NCI-H510A treated with DMSO at 0.1 percent for 48 hours (cell line): ENCODE measurements at regions not wholly inside any gene's neighbourhood (a gene's known extent, or its start where the extent isn't known, plus 50 kb on each side); places are given as distances from the start of the nearest gene placed in this dataset.

Source experiments
- DNase-seq: peaks from one replicate; lab custom pipeline; 2025; lab: John Stamatoyannopoulos, UW

- DNase-seq, result no peak
These were observed 213.1 kb downstream of the TRAM1L1 start for GRCh38 chr4:116872308-116872707.

- no peak for DNase-seq
These were observed 214.7 kb downstream of the TRAM1L1 start for GRCh38 chr4:116870686-116871085.

- DNase-seq, result no peak
These were observed 219.3 kb downstream of the TRAM1L1 start for GRCh38 chr4:116866106-116866505.

GRCh38 chr4:116862592-116862991 is 222.8 kb downstream of the TRAM1L1 start:
- DNase-seq, result no peak

- no peak for DNase-seq
These were observed 224.5 kb downstream of the TRAM1L1 start for GRCh38 chr4:116860891-116861290.

- DNase-seq, result no peak
These were observed 235.8 kb downstream of the TRAM1L1 start for GRCh38 chr4:116849620-116850019.

GRCh38 chr4:116847616-116848015 is 237.8 kb downstream of the TRAM1L1 start:
- no peak for DNase-seq

- DNase-seq, result no peak
These were observed 245.6 kb downstream of the TRAM1L1 start for GRCh38 chr4:116839826-116840225.

- no peak for DNase-seq
These were observed 246.8 kb downstream of the TRAM1L1 start for GRCh38 chr4:116838609-116839008.

- DNase-seq, result no peak
These were observed 256.2 kb downstream of the TRAM1L1 start for GRCh38 chr4:116829187-116829586.

GRCh38 chr4:116824172-116824571 is 261.2 kb downstream of the TRAM1L1 start:
- DNase-seq, result no peak

- DNase-seq, result no peak
These were observed 273.6 kb downstream of the TRAM1L1 start for GRCh38 chr4:116811730-116812129.

- no peak for DNase-seq
These were observed 289.4 kb downstream of the TRAM1L1 start for GRCh38 chr4:116796022-116796421.

GRCh38 chr4:116788723-116789122 is 296.7 kb downstream of the TRAM1L1 start:
- DNase-seq, result no peak

GRCh38 chr4:116755051-116755450 is 330.3 kb downstream of the TRAM1L1 start:
- DNase-seq, result no peak

GRCh38 chr4:116752027-116752426 is 333.3 kb downstream of the TRAM1L1 start:
- DNase-seq, result no peak

GRCh38 chr4:116736756-116737155 is 348.6 kb downstream of the TRAM1L1 start:
- peak; percentile 3 for DNase-seq

GRCh38 chr4:116734178-116734577 is 351.2 kb downstream of the TRAM1L1 start:
- no peak for DNase-seq

- DNase-seq, result no peak
These were observed 352.0 kb downstream of the TRAM1L1 start for GRCh38 chr4:116733370-116733769.

GRCh38 chr4:116726523-116726922 is 358.9 kb downstream of the TRAM1L1 start:
- DNase-seq, result no peak

GRCh38 chr4:116724249-116724648 is 361.1 kb downstream of the TRAM1L1 start:
- DNase-seq, result no peak

GRCh38 chr4:116705466-116705865 is 379.9 kb downstream of the TRAM1L1 start:
- no peak for DNase-seq

GRCh38 chr4:116702949-116703348 is 382.4 kb downstream of the TRAM1L1 start:
- no peak for DNase-seq

- no peak for DNase-seq
These were observed 396.8 kb downstream of the TRAM1L1 start for GRCh38 chr4:116688536-116688935.

- DNase-seq, result no peak
These were observed 417.2 kb downstream of the TRAM1L1 start for GRCh38 chr4:116668190-116668589.
